Right kidney (tissue), 1 donor: ENCODE measurements at regions not wholly inside any gene's neighbourhood (a gene's known extent, or its start where the extent isn't known, plus 50 kb on each side); places are given as distances from the start of the nearest gene placed in this dataset.
"Not testable (repeated sequence)": the region's sequence is repeated elsewhere in the genome, so short reads cannot be mapped to it uniquely, and the experiment has no call there.

ENCODE experiments used
- DNase-seq: peaks from one replicate; pipeline ENCODE4 v3.0.0-alpha.2; 2016

DNA sequence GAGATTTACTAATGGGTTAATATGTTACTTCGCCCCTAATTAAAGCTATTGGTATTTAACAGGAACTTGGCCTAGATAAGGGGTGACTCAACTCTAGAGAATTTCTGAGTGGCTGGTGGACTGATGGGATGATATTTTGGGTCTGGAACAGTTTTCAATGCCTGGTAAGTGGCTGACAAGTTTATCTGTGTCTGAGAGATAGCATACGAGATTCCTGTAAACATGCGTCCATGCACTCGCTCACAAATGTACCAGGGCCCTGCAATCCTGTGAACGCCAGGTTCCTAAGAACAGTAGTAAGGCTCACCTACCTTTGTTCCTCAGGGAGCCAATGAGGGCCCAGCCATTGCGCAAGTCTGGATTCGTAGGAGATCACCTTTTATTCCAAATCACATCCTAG lies 683.8 kb upstream of the ANKRD30A start:
- DNase-seq = no peak

DNA sequence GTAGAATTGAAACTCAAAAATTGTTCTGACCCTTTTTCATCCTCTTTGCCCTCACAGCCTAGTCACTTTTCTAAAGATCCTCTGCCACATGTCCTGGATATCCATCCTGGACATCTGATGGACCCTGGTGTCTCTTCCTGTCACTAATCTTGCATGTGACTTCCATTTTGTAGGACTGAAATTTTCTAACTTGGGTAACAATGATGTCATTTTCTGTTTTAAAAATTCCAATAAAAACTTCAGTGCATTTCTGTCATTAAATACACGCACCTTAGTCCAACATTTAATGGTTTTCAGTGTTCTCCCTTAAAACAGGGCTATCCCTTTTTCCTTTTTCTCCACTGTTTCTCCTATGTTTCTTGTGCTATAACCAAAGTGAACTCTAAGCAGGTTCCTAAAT lies 684.9 kb upstream of the ANKRD30A start:
- no peak for DNase-seq

DNA sequence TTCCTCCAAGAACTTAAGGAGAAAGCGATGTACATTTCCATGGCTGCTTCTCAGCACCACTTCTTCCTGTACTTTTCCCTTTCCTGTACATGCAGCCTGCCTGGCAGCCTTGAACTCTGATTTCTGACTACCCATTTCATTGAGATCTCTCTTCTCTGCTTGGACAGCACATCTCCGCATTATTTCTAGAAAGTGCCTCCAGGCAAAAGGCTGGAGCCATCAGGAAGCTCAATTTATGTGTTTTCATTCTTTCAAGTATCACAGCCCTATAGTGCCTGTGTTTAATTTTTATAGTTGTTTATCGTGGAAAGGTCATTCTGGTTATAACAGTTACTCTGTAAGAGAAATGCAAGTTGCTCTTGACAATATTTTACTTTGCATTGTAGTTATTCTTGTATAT lies 688.0 kb upstream of the ANKRD30A start:
- DNase-seq = no peak

DNA sequence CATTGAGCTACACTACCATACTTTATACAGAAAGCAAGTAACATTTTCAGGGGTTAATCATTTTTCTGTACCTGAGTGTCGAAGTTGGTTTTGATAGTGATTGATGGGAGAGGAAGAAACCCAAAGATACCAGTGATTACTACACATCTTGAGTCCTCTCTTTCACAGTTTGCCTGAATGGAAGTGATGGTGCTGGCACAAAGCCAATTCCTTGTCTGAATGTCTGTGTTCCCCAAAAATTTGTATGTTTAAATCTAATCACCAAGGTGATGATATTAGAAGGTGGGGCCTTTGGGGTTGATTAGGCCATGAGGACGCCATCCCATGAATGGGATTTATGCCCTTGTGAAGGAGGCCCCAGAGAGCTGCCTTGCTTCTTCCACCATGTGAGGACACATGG lies 696.9 kb upstream of the ANKRD30A start:
- DNase-seq = no peak

DNA sequence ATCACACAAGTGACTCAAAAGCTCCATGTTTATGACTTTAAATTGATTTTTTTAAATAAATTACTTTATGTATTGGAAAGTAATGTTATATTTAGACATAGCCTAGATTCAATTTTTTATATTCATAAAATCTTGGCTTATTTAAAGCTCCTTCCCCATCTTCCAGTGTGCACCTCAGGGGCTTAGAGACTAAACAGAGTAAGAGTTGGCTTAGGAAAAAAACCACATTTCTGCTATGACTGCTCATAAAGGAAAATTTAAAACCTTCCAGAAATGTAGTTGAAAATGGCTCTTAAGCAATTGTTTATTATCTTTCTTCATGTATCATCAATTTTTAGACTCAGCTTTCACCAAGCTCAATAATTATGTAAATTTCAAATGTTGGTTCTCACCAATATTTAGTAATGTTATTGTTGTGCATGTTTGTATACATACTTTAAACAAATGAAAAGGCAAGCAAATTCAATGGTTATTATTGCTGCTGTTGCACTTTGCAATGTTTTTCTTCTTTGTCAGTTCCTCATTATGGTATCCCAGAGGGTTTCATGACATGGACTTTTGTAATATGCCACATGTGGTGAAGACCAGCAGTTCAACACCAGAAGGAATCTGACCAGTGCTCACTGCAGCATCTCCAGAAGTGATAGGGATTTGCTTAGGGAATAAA lies 700.1 kb upstream of the ANKRD30A start:
- no peak for DNase-seq

DNA sequence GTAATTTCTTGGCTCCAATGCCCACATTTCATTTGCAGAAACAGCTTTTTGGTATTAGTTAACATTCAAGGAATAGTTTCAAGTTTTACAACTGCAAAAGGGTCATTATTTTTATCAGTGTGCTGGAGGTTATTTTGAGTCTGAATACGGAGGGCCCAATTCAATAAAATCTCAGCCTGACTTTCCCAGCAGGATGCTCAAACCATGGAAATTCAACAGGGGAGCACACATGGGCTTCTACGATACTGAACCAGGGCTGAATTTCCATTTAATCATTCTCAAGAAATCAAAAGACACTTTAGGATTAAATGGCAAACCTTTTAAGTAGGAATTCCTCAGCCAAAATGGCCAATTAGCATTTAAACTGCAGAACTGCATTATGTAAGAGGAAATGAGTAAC lies 700.9 kb upstream of the ANKRD30A start:
- DNase-seq = no peak

DNA sequence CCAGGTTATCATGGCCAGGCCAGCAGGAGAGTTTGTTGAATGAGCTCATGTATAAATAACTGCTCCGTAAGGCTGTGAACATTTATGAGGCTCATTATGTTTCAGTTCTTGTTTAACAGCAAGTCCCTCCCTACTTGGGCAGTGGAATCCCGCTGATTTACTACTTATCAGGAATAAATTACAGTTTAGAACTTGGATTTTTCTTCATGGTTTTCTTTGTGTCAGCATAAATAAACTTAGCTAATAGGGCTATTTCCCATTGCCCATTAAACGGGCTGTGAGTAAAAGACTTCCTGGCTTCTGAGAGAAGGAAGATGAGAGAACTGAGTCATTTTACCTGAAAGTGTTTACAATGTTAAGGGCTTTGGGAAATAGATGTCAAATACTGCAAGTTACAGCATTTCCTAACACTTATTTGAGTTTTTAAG lies 701.6 kb upstream of the ANKRD30A start:
- no peak for DNase-seq

DNA sequence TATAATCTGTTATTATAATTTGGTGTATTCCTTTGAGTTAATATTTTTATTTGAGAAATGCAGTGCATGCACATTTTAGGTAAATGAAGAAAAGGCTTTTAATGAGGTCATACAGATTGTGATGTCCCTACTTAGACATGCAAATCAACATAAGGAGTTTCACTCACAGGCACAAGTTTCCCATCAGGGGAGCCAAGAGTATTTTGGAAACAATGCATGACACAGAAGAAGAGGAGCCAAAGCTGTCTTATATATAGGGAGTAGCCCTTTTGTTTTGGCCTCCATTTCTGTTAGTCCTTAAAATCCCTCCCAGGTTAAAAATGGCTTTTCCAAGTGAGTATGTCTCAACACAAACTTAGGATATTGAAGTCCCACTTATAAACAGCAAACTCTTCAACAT lies 703.4 kb upstream of the ANKRD30A start:
- DNase-seq = no peak

DNA sequence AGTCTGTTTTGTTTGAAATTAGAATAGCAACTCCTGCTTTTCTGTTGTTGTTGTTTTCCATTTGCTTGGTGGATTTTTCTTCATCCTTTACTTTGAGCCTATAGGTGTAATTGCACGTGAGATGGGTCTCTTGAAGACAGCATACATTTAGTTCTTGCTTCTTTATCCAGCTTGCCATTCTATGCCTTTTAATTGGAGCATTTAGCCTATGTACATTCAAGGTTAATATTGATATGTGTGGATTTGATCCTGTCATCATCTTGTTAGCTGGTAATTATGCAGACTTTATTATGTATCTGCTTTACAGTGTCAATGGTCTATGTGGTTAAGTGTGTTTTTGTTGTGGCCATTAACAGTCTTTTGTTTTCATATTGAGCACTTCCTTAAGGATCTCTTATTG lies 708.9 kb upstream of the ANKRD30A start:
- DNase-seq = no peak

DNA sequence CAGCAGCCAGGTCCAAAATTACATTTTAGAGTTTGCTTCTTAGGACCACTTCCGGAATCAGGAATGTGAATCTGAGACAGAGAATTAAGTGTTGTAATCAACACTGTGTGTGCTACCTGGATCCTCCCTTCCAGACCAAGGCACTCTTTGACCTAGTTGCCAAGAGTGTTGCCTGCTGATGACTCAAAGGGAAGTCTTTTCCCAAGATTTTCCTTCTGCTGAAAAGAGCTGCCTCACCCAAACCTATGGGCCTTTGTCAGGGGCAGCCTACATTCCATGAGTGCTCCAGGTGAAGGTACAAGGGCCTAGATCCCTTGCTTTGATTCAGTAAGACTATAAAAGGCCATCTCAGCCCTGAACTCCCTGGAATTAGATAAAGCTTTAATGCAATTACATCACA lies 712.5 kb upstream of the ANKRD30A start:
- DNase-seq = no peak

DNA sequence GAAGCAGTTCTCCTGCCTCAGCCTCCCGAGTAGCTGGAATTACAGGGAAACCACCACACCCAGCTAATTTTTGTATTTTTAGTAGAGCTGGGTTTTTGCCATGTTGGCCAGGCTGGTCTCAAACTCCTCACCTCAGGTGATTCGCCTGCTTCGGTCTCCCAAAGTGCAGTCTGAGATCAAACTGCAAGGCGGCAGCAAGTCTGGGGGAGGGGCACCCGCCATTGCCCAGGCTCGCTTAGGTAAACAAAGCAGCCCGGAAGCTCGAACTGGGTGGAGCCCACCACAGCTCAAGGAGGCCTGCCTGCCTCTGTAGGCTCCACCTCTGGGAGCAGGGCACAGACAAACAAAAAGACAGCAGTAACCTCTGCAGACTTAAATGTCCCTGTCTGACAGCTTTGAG lies 725.2 kb upstream of the ANKRD30A start:
- DNase-seq = not testable (repeated sequence)

DNA sequence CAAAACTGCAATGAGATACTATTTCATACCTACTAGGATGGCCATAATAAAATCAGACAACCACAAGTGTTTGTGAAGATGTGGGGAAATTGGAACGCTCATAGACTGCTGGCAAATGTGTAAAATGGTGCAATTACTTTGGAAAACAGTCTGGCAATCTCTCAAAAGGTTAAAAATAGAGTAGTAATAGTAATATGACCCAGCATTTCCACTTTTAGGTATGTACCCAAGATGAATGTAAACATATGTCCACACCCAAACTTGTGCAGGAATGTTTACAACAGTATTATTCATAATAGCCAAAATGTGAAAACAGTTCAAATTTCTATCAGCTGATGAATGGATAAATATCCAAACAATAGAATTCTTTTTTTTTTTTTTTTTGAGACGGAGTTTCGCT lies 731.6 kb upstream of the ANKRD30A start:
- no peak for DNase-seq

DNA sequence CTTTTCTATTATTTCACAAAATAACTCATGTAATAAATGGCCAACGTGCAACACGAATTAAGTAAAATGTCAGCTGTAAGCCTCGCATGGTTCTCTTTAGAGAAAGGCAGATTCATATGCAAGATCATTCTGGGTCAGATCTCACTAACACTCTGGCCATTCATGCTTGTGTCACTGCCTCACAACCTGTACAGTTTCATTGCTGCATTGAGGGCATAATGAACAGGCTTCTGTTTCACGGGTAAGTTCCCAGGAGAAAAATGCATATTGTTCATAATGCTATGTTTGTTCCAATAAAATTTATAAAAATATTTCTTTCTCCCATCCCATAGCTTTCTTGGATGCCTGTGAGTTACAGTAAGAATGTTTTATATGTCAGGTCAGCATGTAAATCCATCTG lies 734.0 kb upstream of the ANKRD30A start:
- DNase-seq = no peak

DNA sequence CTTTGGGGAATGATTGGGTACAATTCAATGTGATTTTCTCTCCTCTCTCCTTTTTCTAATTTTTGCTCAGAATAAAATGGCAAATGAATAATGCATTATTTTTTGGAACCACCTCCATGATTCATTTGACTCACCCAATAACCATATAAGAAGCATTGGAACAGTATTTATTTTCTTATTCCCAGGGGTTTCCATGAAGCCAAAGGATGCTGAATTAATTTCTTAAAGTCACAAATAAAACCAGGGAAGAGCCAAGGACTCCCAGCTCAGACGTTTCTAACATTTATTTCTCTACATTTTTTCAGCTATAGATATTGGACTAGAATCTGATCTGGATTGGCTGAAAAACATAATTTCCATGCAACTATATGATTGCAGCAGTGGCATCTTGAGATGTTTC lies 735.2 kb upstream of the ANKRD30A start:
- DNase-seq = no peak

DNA sequence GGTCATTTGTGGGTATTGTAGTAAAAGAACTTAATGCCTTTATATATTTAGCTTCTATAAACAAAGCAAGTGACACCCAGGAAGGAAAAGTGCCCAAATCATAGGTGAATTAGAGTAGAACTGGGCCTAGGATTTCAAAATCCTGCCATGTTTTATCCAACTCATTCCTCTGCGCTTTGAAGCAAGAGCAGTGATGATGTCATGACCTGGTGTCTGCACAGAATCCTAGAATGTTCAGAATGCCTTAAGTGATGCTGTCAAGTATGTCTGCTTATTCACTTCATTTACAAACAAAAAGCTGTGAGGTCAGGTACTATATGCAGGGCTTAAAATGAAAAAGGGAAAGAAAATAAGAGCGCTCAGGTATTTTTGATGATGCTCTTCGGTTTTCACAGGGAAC lies 737.2 kb upstream of the ANKRD30A start:
- DNase-seq = no peak

DNA sequence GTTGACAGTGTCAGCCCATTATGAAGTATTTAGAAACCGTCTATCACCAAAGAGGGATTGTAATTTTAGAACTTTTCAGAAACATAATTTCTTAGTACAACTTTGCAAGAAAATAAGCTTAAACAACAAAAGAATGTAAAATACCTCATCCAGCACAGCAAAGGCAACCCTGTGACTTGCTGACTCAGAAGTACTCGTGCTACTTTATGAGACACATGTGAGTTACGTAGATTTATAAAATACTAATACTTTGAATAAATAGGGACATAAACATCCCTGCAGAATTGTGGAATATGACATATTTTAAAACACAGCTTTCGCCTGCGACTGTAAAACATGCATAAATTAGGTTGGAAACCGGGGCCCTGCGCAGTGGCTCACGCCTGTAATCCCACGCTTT lies 739.7 kb upstream of the ANKRD30A start:
- no peak for DNase-seq

DNA sequence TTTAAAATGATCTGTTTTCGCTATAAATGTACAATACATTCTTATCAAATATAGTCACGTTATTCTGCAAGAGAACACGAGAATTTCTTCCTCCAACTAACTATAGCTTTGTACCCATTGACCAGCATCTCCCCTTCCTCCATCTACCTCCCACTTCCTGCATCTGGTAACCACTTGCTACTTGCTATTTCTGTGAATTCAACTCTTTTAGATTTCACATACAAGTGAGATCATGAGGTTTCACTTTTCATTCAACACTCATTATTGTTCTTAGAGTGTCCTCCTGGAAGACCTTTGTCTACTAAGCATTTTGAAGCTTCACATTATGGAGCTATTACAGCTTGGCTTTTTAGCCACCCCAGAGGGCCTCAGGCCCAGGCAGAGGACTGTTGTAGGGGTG lies 741.3 kb upstream of the FZD8 start:
- no peak for DNase-seq

DNA sequence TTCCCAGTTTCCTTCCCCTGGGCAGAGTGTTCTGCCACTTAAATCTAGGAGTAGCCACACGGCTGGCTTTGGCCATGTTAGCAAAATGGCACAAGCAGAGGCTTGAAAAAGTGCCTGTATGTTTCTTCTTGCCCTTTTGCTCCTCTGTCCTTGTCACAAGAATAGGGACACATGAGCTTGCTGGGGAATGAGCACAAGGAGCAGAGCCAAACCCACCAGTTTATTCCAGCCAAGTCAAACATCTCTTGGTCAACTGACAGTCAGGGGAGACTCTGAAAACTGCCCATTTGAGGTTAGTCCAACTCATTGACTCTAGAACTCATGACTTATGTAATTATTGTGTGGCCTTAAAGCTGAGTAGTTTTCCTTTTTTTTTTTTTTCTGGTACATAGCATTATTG lies 739.7 kb upstream of the FZD8 start:
- DNase-seq = no peak

DNA sequence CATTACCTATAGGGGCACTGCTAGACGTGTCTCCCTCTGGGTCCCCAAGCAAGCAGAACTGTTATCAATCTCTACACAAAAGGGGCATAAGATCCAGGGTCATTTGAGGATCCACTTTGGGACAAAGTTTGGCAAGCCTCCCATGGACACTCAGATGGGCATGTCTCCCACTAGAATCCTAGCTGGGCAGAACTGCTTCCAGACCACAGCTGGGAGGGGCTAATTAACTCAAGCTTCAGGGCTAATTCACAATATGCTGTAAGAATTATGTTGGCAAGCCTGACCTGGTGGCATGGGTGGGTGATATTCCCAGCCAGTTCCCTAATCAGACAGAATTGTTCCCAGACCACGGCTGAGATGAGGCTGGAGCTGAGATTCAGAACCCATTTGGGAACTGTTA lies 738.4 kb upstream of the FZD8 start:
- no peak for DNase-seq

DNA sequence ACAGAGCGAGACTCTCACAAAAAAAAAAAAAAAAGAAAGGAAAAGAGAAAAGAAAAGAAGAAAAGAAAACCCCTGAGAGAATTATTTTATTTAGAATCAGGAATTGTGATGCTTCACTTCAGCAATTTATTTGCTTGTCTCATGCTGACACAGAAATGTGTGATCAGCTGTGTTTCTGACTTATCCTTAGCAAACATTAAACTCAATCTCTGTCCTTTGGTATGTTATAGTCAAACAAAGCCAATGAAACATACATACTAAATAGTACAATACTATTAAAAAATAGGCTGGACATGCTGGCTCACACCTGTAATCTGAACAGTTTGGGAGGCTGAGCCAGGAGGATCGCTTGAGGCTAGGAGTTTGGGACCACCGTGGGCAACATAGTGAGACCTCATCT lies 733.0 kb upstream of the FZD8 start:
- no peak for DNase-seq

DNA sequence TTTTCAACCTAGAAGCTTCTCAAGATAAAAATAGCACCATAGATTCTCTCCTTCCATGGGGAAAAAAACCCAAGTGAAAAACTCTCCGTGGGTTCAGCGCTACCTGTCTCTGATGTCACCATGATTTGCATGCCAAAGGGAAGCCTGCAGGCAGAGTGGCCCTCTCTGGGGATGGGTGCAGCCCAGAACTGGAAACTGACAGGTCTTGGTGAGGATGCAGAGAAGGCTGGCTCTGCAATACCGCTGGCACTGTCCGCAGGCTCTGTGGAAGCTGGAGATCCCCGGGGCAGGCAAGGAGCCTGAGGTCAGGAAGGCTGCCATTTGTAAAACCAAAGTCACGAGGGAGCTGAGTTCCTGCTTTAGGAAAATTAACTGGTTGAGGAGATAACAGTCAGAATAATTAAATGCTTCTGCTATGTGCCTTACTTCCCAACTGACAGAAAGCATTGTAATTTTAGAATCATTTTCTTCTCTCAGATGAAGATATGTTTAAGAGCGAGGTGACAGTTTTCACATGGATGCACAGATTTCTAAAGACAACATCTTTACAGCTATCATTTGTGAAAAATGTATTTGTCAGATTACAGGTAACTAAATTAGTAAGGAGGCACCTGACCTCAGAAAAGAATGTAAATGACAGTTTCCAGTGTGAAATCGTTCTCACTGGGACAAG lies 731.5 kb upstream of the FZD8 start:
- DNase-seq = no peak

DNA sequence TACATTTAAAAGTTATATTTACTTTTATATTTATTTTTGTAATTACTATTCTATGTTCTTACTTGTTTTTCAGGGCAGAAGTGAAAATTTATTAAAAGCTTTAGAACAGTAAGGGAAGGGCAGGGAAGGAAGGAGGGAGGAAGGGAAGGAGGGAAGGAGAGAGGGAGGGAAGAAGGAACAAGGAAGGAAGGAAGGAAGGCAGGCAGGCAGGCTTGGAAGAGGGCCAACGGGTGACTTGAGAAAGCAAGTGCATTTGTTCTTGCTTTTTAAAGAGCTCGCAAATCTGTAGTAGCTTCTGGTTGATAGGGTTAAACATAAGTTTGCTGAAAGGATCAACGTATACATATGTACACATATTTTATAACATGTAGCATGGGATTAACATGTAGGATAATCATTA lies 725.3 kb upstream of the FZD8 start:
- no peak for DNase-seq

DNA sequence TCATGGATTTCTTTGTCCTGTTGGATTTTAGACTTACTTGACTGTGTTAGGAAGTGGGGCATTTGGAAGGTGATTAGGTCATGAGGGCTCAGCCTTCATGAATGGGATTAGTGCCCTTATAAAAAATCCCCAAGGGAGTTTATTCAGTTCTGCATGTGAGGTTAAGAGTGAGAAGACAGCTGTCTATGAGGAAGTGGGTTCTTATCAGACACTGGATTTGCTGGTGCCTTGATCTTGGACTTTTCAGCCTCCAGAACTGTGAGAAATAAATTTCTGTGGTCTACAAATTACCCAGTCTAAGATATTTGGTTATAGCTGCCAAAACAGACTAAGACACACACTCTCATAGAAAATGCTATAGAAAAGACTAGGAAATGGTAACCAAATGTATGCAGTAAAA lies 724.7 kb upstream of the FZD8 start:
- no peak for DNase-seq

DNA sequence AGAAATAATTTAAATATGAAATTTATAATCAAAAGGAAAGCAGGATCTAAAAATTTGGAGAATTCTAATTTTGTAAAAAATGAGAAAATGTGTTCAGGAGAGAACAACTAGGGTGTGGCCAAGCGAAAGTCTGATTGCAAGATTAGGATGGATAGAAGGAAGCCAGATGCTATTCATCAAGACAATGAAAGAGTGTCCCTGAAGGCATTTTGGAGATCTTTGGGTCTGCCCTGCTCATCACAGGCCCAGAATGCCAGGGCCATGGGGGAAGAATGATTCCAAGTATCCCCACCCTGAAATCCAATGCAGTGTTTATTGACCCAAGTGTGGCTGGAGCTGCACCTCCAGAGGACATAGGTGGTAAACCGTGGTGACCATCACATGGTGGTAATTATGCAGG lies 724.0 kb upstream of the FZD8 start:
- no peak for DNase-seq

DNA sequence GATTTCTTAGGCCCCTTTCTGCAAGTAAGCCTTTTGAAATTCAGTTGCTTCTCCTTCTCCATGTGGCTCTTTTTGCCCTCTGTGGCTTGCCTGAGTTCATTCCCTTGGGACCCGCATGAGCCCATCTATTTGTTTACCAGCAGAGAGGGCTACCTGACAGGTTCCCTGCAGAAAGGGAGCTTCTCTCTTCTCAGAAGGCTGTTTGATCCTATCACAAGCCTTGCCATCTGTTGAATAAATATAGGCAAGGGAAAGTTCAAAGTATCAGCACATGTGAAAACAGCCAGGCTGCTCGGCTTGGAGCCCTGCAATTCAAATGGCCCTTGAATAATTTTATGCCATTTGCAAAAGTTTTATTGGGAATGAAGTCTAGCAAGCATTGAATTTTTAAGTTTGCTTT lies 720.2 kb upstream of the FZD8 start:
- no peak for DNase-seq
